ENCODE measurements at regions not wholly inside any gene's neighbourhood (a gene's known extent, or its start where the extent isn't known, plus 50 kb on each side); places are given as distances from the start of the nearest gene placed in this dataset.

GRCh38 chr4:125225806-125226205, 88.9 kb upstream of the FAT4 start:
- no peak for TF ChIP-seq CTCF (conservative IDR thresholded peaks at IDR 0.05; ENCODE audit: low read depth, low read length)
- no peak for TF ChIP-seq EZH2 (IDR thresholded peaks at IDR 0.05; ENCODE audit: borderline replicate concordance, low read depth, low read length, poor library complexity, severe bottlenecking)

Data from A673 (cell line).